ENCODE measurements at regions not wholly inside any gene's neighbourhood (a gene's known extent, or its start where the extent isn't known, plus 50 kb on each side); places are given as distances from the start of the nearest gene placed in this dataset.

DNA sequence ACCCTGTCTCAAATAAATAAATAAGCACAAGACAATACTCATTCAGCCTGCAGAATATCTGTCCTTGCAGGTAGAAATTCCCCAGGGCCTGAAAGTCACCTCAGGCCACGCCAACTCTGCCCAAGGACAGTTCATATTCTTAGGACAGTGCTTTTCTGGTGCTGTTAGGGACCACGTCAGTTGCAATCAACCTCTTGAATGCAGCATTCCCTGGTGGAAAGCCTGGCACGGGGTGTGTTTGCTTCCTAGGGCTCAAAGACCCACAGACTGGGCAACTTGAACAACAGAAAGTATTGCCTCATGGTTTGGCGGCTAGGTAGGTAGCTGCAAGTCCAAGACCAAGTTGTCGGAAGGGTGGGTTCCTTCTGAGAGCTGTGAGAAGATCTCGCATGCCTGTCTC lies 160.3 kb downstream of the KCTD15 start:
- TF ChIP-seq SP1 (IDR thresholded peaks at IDR 0.05): no peak
- no peak for TF ChIP-seq SUZ12 (IDR thresholded peaks at IDR 0.05)
- no peak for TF ChIP-seq LEF1 (IDR thresholded peaks at IDR 0.05; ENCODE audit: borderline replicate concordance)
- TF ChIP-seq FOXM1 (IDR thresholded peaks at IDR 0.05; ENCODE audit: borderline replicate concordance): no peak
- TF ChIP-seq L3MBTL2 (conservative IDR thresholded peaks at IDR 0.05): no peak

All from HEK293T (cell line).